HCT116 (cell line): ENCODE measurements at regions not wholly inside any gene's neighbourhood (a gene's known extent, or its start where the extent isn't known, plus 50 kb on each side); places are given as distances from the start of the nearest gene placed in this dataset.

Experiments used
- EZH2 ChIP-seq: fragments of 200-600 bp; sonication (generic); IDR thresholded peaks from 2 replicates; pipeline ENCODE4 v1.6.1; 2017; ENCODE audit warnings: antibody characterized with exemption, mixed run types
- EZH2phosphoT487 ChIP-seq: fragments of 200-600 bp; IDR thresholded peaks from 2 replicates; pipeline ENCODE4 v1.6.1; 2018; ENCODE audit warnings: antibody characterized with exemption, borderline replicate concordance
- POLR2A ChIP-seq: IDR thresholded peaks from 2 replicates; pipeline ENCODE4 v1.7.0; 2011; ENCODE audit warnings: borderline replicate concordance; ENCODE audit not compliant: insufficient read depth, insufficient read length; ENCODE audit errors: extremely low read depth
- POLR2AphosphoS5 ChIP-seq: IDR thresholded peaks from 2 replicates; pipeline ENCODE4 v1.6.1; 2011; ENCODE audit warnings: mild to moderate bottlenecking, low read depth, low read length, moderate library complexity
- RAD21 ChIP-seq: IDR thresholded peaks from 2 replicates; pipeline ENCODE4 v1.6.1; 2012; ENCODE audit warnings: low read depth, mild to moderate bottlenecking
- SP1 ChIP-seq: IDR thresholded peaks from 2 replicates; pipeline ENCODE4 v1.6.1; 2012; ENCODE audit warnings: low read depth
- YY1 ChIP-seq: IDR thresholded peaks from 2 replicates; pipeline ENCODE4 v1.6.1; 2011; ENCODE audit warnings: low read length, low read depth, moderate library complexity, mild to moderate bottlenecking; ENCODE audit not compliant: insufficient replicate concordance; ENCODE audit errors: extremely low read depth
- ZFX ChIP-seq: fragments of 450-650 bp; IDR thresholded peaks from 2 replicates; pipeline ENCODE4 v1.6.1; 2017
- ZNF274 ChIP-seq: fragments of 200-500 bp; sonication (Bioruptor generic); IDR thresholded peaks from 2 replicates; pipeline ENCODE4 v1.6.1; 2014; ENCODE audit warnings: mild to moderate bottlenecking, low read depth, low read length, inconsistent platforms
- TF ChIP-seq, protein P1 (sequence below), 3 experiments: fragments of 200-600 bp in 1 of 3; sonication (generic) in 1 of 3; IDR thresholded peaks in 2 of 3; conservative IDR thresholded peaks in 1 of 3; 2 replicates each; pipeline ENCODE4 v1.5.1; 2012 to 2017; ENCODE audit warnings: low read depth in 2 of 3, low read length in 2 of 3, antibody characterized with exemption in 1 of 3, borderline replicate concordance in 1 of 3, control low read depth in 1 of 3, mild to moderate bottlenecking in 1 of 3, mixed read lengths in 1 of 3, mixed run types in 1 of 3, moderate library complexity in 1 of 3; ENCODE audit not compliant: insufficient read depth in 1 of 3
- TF ChIP-seq, protein P2 (sequence below): IDR thresholded peaks from 2 replicates; pipeline ENCODE4 v1.6.1; 2012
- TF ChIP-seq, protein P3 (sequence below): IDR thresholded peaks from 2 replicates; pipeline ENCODE4 v1.6.1; 2012; ENCODE audit warnings: low read depth
- TF ChIP-seq, protein P4 (sequence below): IDR thresholded peaks from 2 replicates; pipeline ENCODE4 v1.6.1; 2012

DNA sequence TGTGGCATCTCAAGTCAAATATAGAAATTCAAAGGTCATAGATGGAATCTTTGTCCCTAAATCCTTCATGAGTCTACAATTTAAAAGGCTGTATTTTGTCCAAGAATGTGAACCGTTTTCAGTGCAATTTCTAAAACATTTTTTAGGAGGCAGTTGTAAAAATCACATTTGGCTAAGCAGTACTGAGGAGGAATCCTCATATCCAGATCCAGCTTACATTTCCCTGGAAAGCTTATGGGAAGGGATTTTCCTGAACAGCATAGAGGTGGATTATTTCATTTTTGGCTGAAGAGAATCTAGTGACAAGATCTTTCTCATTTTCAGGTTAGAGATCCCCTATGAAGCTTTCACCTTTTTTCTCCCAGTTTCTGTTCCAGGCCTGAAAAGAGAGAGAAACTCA is 178.4 kb downstream of the POLR2M start:
- TF ChIP-seq, protein P1, sequence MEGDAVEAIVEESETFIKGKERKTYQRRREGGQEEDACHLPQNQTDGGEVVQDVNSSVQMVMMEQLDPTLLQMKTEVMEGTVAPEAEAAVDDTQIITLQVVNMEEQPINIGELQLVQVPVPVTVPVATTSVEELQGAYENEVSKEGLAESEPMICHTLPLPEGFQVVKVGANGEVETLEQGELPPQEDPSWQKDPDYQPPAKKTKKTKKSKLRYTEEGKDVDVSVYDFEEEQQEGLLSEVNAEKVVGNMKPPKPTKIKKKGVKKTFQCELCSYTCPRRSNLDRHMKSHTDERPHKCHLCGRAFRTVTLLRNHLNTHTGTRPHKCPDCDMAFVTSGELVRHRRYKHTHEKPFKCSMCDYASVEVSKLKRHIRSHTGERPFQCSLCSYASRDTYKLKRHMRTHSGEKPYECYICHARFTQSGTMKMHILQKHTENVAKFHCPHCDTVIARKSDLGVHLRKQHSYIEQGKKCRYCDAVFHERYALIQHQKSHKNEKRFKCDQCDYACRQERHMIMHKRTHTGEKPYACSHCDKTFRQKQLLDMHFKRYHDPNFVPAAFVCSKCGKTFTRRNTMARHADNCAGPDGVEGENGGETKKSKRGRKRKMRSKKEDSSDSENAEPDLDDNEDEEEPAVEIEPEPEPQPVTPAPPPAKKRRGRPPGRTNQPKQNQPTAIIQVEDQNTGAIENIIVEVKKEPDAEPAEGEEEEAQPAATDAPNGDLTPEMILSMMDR (IDR thresholded peaks at IDR 0.05 in 2 of 3, conservative IDR thresholded peaks at IDR 0.05 in 1 of 3; ENCODE audit: borderline replicate concordance in 1 of 3, insufficient read depth in 1 of 3, low read depth in 2 of 3, low read length in 2 of 3): no peak
- TF ChIP-seq POLR2A (no peak), YY1 (no peak), RAD21 (no peak), EZH2phosphoT487 (no peak), EZH2 (no peak), POLR2AphosphoS5 (no peak), SP1 (no peak), ZFX (no peak), ZNF274 (no peak)
- TF ChIP-seq, protein P2, sequence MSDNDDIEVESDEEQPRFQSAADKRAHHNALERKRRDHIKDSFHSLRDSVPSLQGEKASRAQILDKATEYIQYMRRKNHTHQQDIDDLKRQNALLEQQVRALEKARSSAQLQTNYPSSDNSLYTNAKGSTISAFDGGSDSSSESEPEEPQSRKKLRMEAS: no peak
- TF ChIP-seq, protein P3, sequence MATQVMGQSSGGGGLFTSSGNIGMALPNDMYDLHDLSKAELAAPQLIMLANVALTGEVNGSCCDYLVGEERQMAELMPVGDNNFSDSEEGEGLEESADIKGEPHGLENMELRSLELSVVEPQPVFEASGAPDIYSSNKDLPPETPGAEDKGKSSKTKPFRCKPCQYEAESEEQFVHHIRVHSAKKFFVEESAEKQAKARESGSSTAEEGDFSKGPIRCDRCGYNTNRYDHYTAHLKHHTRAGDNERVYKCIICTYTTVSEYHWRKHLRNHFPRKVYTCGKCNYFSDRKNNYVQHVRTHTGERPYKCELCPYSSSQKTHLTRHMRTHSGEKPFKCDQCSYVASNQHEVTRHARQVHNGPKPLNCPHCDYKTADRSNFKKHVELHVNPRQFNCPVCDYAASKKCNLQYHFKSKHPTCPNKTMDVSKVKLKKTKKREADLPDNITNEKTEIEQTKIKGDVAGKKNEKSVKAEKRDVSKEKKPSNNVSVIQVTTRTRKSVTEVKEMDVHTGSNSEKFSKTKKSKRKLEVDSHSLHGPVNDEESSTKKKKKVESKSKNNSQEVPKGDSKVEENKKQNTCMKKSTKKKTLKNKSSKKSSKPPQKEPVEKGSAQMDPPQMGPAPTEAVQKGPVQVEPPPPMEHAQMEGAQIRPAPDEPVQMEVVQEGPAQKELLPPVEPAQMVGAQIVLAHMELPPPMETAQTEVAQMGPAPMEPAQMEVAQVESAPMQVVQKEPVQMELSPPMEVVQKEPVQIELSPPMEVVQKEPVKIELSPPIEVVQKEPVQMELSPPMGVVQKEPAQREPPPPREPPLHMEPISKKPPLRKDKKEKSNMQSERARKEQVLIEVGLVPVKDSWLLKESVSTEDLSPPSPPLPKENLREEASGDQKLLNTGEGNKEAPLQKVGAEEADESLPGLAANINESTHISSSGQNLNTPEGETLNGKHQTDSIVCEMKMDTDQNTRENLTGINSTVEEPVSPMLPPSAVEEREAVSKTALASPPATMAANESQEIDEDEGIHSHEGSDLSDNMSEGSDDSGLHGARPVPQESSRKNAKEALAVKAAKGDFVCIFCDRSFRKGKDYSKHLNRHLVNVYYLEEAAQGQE: no peak
- TF ChIP-seq, protein P4, sequence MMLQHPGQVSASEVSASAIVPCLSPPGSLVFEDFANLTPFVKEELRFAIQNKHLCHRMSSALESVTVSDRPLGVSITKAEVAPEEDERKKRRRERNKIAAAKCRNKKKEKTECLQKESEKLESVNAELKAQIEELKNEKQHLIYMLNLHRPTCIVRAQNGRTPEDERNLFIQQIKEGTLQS: no peak
